NCI-H2196 (cell line): ENCODE measurements at regions not wholly inside any gene's neighbourhood (a gene's known extent, or its start where the extent isn't known, plus 50 kb on each side); places are given as distances from the start of the nearest gene placed in this dataset.
"Not testable (repeated sequence)": the region's sequence is repeated elsewhere in the genome, so short reads cannot be mapped to it uniquely, and the experiment has no call there.

ENCODE experiments used
- DNase-seq: peaks from one replicate; lab custom pipeline; 2025; ENCODE audit not compliant: unreplicated experiment; lab: John Stamatoyannopoulos, UW

GRCh38 chr21:36207577-36208320 lies 51.1 kb downstream of the DOP1B start:
- no peak for DNase-seq

GRCh38 chr21:36208326-36209013 lies 51.8 kb downstream of the DOP1B start:
- no peak for DNase-seq

- peak; percentile 80 for DNase-seq
Observed at GRCh38 chr21:36209626-36210171, 53.1 kb downstream of the DOP1B start.

GRCh38 chr21:36210779-36211659 lies 54.4 kb downstream of the DOP1B start:
- no peak for DNase-seq

- no peak for DNase-seq
Observed at GRCh38 chr21:36211660-36212512, 55.3 kb downstream of the DOP1B start.

GRCh38 chr21:36212513-36212780 lies 55.8 kb downstream of the DOP1B start:
- DNase-seq = no peak

GRCh38 chr21:36214561-36214960 lies 57.9 kb downstream of the DOP1B start:
- DNase-seq = no peak

- no peak for DNase-seq
Observed at GRCh38 chr21:36217743-36218142, 61.1 kb downstream of the DOP1B start.

- no peak for DNase-seq
Observed at GRCh38 chr21:36218691-36219090, 62.1 kb downstream of the DOP1B start.

GRCh38 chr21:36223451-36223850 lies 66.8 kb downstream of the DOP1B start:
- DNase-seq = no peak

- no peak for DNase-seq
Observed at GRCh38 chr21:36229181-36229580, 72.6 kb downstream of the DOP1B start.

- not testable (repeated sequence) for DNase-seq
Observed at GRCh38 chr21:36231444-36231843, 74.8 kb downstream of the DOP1B start.

GRCh38 chr21:36232641-36233040 lies 76.0 kb downstream of the DOP1B start:
- DNase-seq = no peak

GRCh38 chr21:36235058-36235582 lies 78.5 kb downstream of the DOP1B start:
- DNase-seq = no peak

- no peak for DNase-seq
Observed at GRCh38 chr21:36236052-36236730, 79.6 kb downstream of the DOP1B start.

- DNase-seq = no peak
Observed at GRCh38 chr21:36237441-36237840, 80.8 kb downstream of the DOP1B start.

GRCh38 chr21:36239585-36239984 lies 80.4 kb upstream of the MORC3 start:
- no peak for DNase-seq

GRCh38 chr21:36241717-36242116 lies 78.3 kb upstream of the MORC3 start:
- DNase-seq = no peak

- DNase-seq = no peak
Observed at GRCh38 chr21:36245115-36245514, 74.9 kb upstream of the MORC3 start.

- DNase-seq = no peak
Observed at GRCh38 chr21:36245649-36246048, 74.3 kb upstream of the MORC3 start.
